Stimulated activated effector memory CD8-positive, alpha-beta T cell treated with anti-CD3 and anti-CD28 coated beads, Interleukin-12 subunit alpha, Interleukin-12 subunit beta, amount 100 ng/mL, for 72 hours (primary cell): ENCODE measurements at regions not wholly inside any gene's neighbourhood (a gene's known extent, or its start where the extent isn't known, plus 50 kb on each side); places are given as distances from the start of the nearest gene placed in this dataset.
A peak's percentile ranks its signal among the peaks of the same experiment; 100 is the strongest.

Experiments
- ATAC-seq: fragments of 150-1000 bp; cut with Tn5 transposase; 2 replicates; pipeline ENCODE4 v1.10.0; 2021
- DNase-seq, 2 donors: peaks; one replicate each; pipeline ENCODE4 v3.0.0; 2021 to 2022; ENCODE audit warnings: low spot score in 2 of 2
- H3K27ac Mint-ChIP-seq: one replicate; pipeline ENCODE4 v1.8.0; 2022; ENCODE audit warnings: mild to moderate bottlenecking, mixed read lengths
- H3K36me3 Mint-ChIP-seq: one replicate; pipeline ENCODE4 v1.8.0; 2022; ENCODE audit warnings: mild to moderate bottlenecking, mixed read lengths
- H3K4me1 Mint-ChIP-seq: one replicate; pipeline ENCODE4 v1.8.0; 2022; ENCODE audit warnings: mixed read lengths
- H3K4me3 Mint-ChIP-seq: one replicate; pipeline ENCODE4 v1.8.0; 2022; ENCODE audit warnings: mild to moderate bottlenecking, mixed read lengths
- H3K9me3 Mint-ChIP-seq: one replicate; pipeline ENCODE4 v1.8.0; 2022; ENCODE audit warnings: mixed read lengths

DNA sequence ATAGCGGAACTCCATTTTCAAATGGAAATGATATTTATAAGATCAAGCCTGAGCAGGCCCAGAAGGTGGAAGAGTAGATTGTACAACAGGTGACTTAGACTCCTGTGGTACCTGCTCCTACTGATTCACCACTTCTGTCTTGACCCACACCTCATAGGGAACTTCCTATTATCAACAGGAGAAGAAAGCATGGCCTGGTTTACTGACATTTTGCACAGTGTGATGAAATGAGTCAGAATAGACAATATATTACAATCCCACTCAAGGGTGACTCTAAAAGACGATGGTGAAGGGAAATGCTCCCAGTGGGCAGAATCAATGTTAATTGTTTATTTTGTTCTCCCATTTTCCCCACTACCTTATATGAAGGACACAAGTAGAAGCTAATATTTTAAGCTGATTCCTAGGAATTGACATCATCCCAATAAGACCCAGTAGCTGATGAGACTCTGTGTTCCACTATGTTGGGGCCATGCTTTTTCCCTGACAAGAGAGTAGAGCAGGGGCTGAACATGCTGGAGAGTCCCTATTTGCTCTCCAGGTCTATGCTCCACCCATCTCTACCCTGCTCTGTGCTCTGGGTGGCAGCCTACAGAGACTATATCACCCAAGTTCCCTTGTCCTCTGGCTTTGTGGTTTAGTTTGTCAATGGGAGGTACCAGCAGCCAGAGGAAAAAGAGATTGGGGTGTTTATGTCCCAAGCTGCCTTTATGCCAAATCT is 163.4 kb upstream of the FSTL4 start:
- Mint-ChIP-seq H3K4me1 (no peaks in the 10 kb centered on the region), H3K36me3 (no peaks in the 10 kb centered on the region), H3K27ac (no peak overlapping the region), H3K9me3 (no peaks in the 10 kb centered on the region), H3K4me3 (no peak overlapping the region)
- no peak for DNase-seq
- ATAC-seq, result peak; percentile 45

GRCh38 chr5:133773247-133774202 is 161.2 kb upstream of the FSTL4 start:
- H3K9me3 Mint-ChIP-seq, result no peaks in the 10 kb centered on the region
- no peak overlapping the region for H3K27ac Mint-ChIP-seq
- no peak for ATAC-seq
- no peaks in the 10 kb centered on the region for H3K36me3 Mint-ChIP-seq
- DNase-seq, result no peak
- H3K4me1 Mint-ChIP-seq, result no peaks in the 10 kb centered on the region
- H3K4me3 Mint-ChIP-seq, result no peak overlapping the region

- Mint-ChIP-seq H3K9me3 (no peaks in the 10 kb centered on the region), H3K4me3 (no peak overlapping the region), H3K36me3 (no peaks in the 10 kb centered on the region), H3K4me1 (no peaks in the 10 kb centered on the region), H3K27ac (no peak overlapping the region)
- ATAC-seq, result no peak
- DNase-seq, result no peak
These were observed 157.5 kb upstream of the FSTL4 start for GRCh38 chr5:133769842-133770241.

DNA sequence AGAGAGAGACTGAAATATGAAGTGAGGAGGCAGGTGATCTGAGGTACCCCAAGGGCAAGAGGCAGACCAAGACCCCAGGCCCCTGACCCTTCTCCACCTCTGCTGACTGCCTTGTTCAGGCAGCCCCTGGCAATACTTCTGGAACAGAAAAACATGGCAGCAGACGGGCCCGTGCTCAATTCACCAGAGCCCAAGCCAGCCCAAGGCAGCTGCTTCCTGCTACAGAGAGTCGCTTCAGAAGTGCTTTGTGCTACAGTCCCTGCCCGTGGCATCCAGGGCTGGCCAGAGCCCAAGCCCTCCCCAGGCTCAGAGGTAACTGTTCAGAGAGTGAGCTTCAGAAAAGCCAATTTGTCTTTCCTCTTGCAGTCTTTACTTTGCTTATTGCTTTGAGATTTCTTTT is 151.4 kb upstream of the FSTL4 start:
- Mint-ChIP-seq H3K4me1 (no peaks in the 10 kb centered on the region), H3K36me3 (no peaks in the 10 kb centered on the region), H3K4me3 (no peak overlapping the region), H3K9me3 (no peaks in the 10 kb centered on the region), H3K27ac (no peak overlapping the region)
- DNase-seq (no peak), ATAC-seq (no peak)

DNA sequence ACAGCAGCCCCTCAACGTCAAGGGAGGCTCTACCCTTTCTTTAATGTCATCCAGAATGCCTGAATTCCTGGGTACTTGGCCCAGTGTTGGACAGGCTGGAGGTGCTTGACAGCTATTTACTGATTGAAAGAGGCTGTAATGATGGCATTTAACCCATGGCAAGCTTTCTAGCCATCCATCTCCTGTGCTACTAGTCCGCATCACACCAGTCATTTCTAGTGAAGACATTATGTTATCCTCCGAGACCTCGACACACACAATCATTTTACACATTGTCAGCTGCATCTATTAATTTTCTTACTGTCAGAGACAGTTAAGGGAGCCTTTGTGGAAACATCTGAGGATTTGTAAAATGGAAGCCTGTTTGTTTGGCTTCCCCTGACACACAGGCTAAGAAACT is 149.3 kb upstream of the FSTL4 start:
- H3K4me3 Mint-ChIP-seq, result no peak overlapping the region
- H3K9me3 Mint-ChIP-seq, result no peaks in the 10 kb centered on the region
- DNase-seq, result no peak

DNA sequence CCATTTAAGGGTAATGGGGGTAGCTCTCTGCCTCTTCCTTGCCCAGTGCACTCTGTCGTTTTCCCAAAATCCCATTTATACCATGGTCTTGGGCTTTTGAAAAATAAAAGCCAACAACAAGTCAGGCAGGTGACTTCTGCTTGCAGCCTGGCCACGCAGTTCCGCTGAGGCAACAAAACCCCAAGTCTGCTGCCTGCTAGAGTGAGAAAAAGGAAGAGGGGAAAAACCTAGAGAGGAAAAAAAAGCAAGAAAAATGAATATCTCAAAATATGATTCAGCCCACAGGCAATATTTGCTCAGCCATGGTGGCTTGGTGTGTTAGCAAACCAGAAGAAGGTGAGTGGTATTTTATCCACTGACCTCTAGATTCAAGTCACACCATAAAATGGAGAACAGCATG is 148.2 kb upstream of the FSTL4 start:
- Mint-ChIP-seq H3K9me3 (no peaks in the 10 kb centered on the region), H3K27ac (no peak overlapping the region), H3K4me3 (no peak overlapping the region), H3K36me3 (no peaks in the 10 kb centered on the region), H3K4me1 (no peaks in the 10 kb centered on the region)
- ATAC-seq (no peak), DNase-seq (no peak)

More for the DNA sequence above, 149.3 kb upstream of the FSTL4 start:
- Mint-ChIP-seq H3K27ac (no peak overlapping the region), H3K4me1 (no peaks in the 10 kb centered on the region), H3K36me3 (no peaks in the 10 kb centered on the region)
- ATAC-seq, result no peak

DNA sequence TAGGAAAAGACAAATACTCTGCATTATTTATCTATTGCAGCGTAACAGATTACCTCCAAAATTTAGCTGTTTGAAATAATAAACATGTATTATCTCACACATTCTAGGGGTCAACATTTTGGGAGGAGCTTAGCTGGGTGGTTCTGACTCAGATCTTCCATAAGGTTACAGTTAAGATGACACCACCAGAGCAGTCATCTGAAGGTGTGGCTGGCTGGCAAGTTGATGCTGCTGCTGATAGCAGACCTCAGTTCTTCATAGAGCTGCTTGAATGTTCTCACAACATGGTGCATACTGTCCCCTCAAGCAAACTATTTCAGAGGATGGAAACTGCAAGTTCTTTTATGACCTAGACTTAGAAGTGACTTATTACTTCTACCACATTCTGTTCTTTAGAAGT is 146.3 kb upstream of the FSTL4 start:
- Mint-ChIP-seq H3K27ac (no peak overlapping the region), H3K4me1 (no peaks in the 10 kb centered on the region), H3K9me3 (no peaks in the 10 kb centered on the region), H3K4me3 (no peak overlapping the region), H3K36me3 (no peaks in the 10 kb centered on the region)
- peak; percentile 53 for ATAC-seq
- DNase-seq, result no peak

- DNase-seq (no peak), ATAC-seq (no peak)
- H3K36me3 Mint-ChIP-seq, result no peaks in the 10 kb centered on the region
- no peaks in the 10 kb centered on the region for H3K4me1 Mint-ChIP-seq
- H3K27ac Mint-ChIP-seq, result no peak overlapping the region
- no peak overlapping the region for H3K4me3 Mint-ChIP-seq
- no peaks in the 10 kb centered on the region for H3K9me3 Mint-ChIP-seq
These were observed 145.1 kb upstream of the FSTL4 start for GRCh38 chr5:133757396-133757945.

DNA sequence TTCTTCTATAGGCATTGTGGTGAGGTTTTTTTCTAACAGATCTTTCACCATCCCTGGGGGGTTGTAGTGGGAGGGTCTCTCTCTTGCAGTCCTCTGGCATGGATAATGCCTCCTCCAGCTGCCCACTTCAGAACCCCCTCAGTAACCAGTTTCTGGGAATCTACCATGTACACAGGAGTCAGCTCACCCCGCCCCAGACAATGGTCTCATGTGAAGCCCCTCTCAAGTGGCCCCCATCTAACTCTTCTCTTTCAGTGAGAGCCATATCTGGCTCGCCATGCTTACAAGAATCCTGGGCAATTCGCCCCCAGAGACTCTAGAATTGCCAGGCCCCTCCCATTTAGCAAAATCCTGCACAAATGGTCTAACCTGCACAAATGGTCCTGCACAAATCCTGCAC is 144.4 kb upstream of the FSTL4 start:
- no peaks in the 10 kb centered on the region for H3K4me1 Mint-ChIP-seq
- no peaks in the 10 kb centered on the region for H3K9me3 Mint-ChIP-seq
- no peak overlapping the region for H3K27ac Mint-ChIP-seq
- H3K36me3 Mint-ChIP-seq, result no peaks in the 10 kb centered on the region
- no peak for ATAC-seq
- no peak for DNase-seq
- H3K4me3 Mint-ChIP-seq, result no peak overlapping the region

DNA sequence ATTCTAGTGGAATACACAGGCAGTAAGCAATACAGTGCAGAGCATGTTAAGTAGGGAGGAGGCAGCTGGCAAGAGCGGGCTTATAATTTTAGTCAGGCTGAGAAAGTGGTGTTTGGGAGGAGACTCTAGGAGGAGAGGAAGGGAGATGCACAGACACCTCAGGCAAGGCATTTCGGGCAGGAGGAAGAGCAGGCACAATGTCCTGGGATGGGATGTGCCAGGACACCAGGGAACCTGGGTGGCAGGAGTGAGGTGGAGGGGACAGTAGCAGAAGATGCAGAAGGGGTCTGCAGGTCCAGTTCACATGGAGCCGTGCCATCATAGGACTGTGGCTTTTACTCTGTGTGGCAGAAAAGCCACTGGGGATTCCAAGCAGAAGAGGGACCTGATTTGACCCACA is 143.7 kb upstream of the FSTL4 start:
- DNase-seq (no peak), ATAC-seq (no peak)
- no peaks in the 10 kb centered on the region for H3K9me3 Mint-ChIP-seq
- no peaks in the 10 kb centered on the region for H3K4me1 Mint-ChIP-seq
- no peak overlapping the region for H3K27ac Mint-ChIP-seq
- no peaks in the 10 kb centered on the region for H3K36me3 Mint-ChIP-seq
- no peak overlapping the region for H3K4me3 Mint-ChIP-seq

- Mint-ChIP-seq H3K4me1 (no peaks in the 10 kb centered on the region), H3K27ac (no peak overlapping the region), H3K9me3 (no peaks in the 10 kb centered on the region), H3K4me3 (no peak overlapping the region), H3K36me3 (no peaks in the 10 kb centered on the region)
- peak; percentile 52 for ATAC-seq
- DNase-seq, result no peak
These were observed 142.3 kb upstream of the FSTL4 start for GRCh38 chr5:133754575-133755169.

GRCh38 chr5:133753856-133754255 is 141.5 kb upstream of the FSTL4 start:
- Mint-ChIP-seq H3K4me1 (no peaks in the 10 kb centered on the region), H3K4me3 (no peak overlapping the region), H3K9me3 (no peaks in the 10 kb centered on the region), H3K36me3 (no peaks in the 10 kb centered on the region), H3K27ac (no peak overlapping the region)
- DNase-seq (no peak), ATAC-seq (no peak)

GRCh38 chr5:133751846-133752245 is 139.5 kb upstream of the FSTL4 start:
- no peak overlapping the region for H3K27ac Mint-ChIP-seq
- ATAC-seq (no peak), DNase-seq (no peak)
- no peaks in the 10 kb centered on the region for H3K36me3 Mint-ChIP-seq
- no peak overlapping the region for H3K4me3 Mint-ChIP-seq
- H3K4me1 Mint-ChIP-seq, result no peaks in the 10 kb centered on the region
- no peaks in the 10 kb centered on the region for H3K9me3 Mint-ChIP-seq

DNA sequence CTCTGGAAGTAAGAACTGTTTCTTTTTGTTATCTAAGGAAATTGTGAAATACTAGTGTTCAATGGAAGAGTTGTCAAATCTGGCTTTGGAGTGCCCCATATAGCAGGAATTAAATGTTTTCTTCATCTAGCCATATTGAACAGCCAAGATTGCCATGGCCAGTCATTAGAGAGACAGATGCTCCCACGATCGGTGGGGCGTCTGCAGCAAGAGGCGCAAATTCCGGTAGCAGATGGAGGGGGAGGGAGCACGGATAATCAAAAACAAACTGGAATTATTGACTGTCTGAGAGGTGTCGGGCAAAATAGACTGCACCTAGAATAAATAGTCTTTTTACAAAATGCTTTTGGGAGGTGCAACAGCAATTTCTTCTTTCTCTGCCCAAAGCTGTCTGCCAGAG is 139.1 kb upstream of the FSTL4 start:
- no peak overlapping the region for H3K4me3 Mint-ChIP-seq
- DNase-seq (no peak), ATAC-seq (no peak)
- no peaks in the 10 kb centered on the region for H3K4me1 Mint-ChIP-seq
- H3K27ac Mint-ChIP-seq, result no peak overlapping the region
- no peaks in the 10 kb centered on the region for H3K9me3 Mint-ChIP-seq
- no peaks in the 10 kb centered on the region for H3K36me3 Mint-ChIP-seq

DNA sequence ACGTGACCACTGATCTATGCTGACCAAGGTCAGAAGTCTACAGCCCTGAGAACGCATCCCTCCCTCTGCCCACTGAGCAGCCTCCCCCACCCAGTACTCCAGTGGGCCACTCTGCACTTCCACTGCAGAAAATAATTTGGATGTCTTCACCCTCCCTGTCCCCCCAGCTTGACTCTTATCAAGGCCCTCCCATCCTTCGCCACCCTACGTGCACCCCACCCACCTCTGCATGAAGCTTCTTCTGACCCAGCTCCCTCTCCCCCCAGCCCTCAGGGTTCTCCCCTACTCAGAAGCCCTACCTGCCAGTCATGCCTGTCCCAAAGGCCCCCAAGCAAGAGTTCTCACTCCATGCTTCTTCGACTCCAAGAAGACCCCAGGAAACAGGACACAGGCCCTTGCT is 138.5 kb upstream of the FSTL4 start:
- H3K27ac Mint-ChIP-seq, result no peak overlapping the region
- H3K36me3 Mint-ChIP-seq, result no peaks in the 10 kb centered on the region
- DNase-seq (no peak), ATAC-seq (no peak)
- no peak overlapping the region for H3K4me3 Mint-ChIP-seq
- no peaks in the 10 kb centered on the region for H3K4me1 Mint-ChIP-seq
- H3K9me3 Mint-ChIP-seq, result no peaks in the 10 kb centered on the region
